ENCODE measurements at regions not wholly inside any gene's neighbourhood (a gene's known extent, or its start where the extent isn't known, plus 50 kb on each side); places are given as distances from the start of the nearest gene placed in this dataset.
"Not testable (repeated sequence)": the region's sequence is repeated elsewhere in the genome, so short reads cannot be mapped to it uniquely, and the experiment has no call there.

DNA sequence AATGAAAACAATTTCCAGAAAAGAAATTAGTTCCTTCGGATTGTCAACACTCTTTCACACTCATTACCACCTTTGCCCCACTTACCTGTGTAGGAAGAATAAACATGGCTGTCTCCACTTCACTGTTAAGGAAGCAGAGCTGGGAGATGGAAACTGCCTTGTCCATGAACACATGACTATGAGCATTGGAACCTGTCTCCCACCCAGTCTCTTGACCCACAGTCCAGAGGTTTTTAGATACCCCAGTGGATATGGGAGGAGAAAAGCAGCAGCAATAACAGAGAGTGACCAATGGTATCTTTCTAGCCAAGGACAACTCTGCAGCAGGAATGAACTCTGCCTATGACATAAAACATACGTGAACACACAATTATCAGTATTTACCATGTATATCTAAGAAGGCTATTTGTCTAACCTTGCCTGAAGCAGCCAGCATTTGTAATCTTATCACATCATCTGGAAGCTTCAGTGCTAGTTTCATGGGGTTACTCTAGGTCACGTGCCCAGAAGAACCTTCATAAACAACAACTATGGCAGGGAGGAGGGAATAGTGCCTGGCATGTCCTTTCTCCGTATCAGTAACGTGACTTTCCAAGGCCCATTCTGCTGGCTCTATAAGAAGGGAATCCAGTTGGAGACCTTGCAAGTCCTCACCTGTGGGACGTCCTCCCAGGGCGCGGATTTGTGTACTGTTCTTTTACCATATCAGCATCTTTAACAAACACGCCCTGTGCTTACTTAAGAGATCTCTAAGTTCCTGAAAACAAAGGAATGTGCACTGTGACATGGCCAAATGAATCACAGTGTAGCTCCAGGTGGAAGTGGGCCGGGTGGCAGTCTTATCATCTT lies 221.8 kb upstream of the UBL3 start:
- FAIRE-seq (no peak), DNase-seq (ENCODE audit: low spot score) (no peak)

DNA sequence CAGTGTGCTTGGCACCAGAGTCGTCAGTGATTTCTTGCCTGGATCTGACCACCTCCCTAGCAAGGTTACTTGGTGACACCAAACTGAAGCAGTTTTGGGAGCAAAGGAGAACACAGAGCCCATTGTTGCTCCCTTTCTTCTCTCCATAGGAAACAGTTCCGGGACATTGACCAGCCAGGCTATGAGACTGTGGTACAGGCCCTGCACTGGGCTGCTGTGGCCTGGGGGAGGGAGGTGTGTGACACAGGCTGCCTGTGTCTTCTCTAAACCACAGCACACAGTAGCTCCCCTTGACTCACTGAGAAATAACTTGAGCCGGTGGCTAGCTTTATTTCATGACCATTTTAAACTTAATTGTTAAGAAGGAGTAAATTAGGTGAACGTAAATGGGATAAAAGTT lies 214.8 kb upstream of the UBL3 start:
- FAIRE-seq: no peak
- no peak for DNase-seq (ENCODE audit: low spot score)

DNA sequence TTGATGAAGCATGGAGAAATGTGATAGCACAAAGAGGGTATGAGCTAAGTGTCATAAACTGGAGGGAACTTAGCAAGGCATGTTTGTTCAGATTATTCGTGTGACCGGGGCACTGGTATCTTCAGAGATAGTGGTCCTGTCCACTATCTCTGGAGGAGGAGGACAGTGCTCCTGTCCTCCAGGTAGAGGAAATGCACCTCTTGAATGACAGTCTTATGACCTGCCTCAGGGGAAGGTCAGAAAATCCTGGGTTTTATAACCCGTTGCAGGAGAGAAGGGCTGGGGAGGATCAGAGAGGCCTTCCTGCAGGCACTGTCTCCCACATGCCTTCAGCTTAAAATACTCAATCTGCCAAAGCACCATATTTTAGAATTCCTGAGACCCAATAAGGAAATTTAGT lies 213.5 kb upstream of the UBL3 start:
- no peak for DNase-seq (ENCODE audit: low spot score)
- no peak for FAIRE-seq

DNA sequence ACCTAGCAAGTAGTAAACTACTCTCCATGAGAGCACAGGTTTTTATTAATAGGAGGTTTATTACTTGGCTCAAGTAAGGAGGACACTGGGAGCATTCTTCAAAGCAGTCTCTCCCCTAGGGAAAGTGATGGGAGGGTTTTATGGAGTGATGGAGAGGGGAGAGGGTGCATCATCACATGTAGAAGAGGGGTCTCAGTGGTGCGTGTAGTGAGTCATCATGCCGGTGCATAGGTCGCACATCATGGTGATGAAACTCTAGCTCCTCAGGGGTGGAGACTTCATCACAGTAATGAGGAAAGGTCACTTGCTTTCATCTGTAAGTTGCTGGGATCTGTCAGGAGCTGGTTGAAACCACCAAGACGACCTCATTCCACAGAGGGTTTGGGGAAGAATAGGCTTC lies 210.8 kb upstream of the UBL3 start:
- no peak for FAIRE-seq

DNA sequence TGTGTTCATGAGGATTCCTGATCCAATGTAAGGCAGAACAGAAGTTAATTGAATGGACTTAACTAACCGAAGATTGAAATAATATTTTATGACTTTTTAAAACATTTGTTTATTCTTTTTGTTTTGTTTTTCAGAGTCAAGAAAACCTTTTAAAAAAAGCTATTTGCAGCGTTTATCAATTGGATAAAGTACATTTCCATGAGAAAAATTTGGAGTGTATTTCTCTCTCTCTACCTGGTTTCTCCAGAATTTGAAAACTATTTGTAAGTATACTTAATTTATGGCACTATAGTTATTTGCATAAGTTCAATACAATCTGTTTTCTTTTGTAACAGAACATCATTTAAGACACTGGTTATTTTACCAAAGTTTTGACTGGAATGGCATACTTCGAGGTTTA lies 208.0 kb upstream of the UBL3 start:
- DNase-seq (ENCODE audit: low spot score): no peak
- no peak for FAIRE-seq

More for the DNA sequence above, 210.8 kb upstream of the UBL3 start:
- no peak for DNase-seq (ENCODE audit: low spot score)

DNA sequence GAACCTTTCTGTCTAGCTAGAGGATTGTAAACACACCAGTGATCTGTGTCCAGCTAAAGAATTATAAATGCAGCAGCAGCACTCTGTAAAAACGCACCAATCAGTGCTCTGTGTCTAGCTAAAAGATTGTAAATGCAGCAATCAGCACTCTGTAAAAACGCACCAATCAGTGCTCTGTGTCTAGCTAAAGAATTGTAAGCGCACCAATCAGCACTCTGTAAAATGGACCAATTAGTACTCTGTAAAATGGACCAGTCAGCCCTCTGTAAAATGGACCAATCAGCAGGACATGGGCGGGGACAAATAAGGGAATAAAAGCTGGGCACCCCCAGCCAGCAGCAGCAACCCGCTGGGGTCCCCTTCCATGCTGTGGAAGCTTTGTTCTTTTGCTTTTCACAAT lies 204.1 kb upstream of the UBL3 start:
- FAIRE-seq; DNase-seq (ENCODE audit: low spot score): not testable (repeated sequence)

DNA sequence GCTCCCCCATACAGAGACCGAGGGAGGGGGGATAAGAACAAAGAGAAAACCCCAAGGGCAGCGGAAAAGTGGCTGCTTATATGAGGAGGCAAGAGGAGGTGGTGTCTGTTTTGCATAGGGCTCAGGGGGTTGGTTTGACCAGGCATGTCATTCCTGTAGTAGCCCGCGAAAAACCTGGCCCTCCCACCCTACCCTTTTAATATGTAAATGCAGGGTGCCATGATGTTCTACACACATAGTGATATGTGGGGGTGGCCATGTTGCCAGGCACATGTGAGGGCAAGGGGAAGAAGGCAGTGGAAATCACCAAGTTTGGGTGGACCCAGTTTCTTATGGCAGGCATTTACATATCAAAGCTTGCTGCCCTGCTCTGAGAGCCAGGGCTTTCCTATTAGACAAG lies 203.5 kb upstream of the UBL3 start:
- no peak for FAIRE-seq

DNA sequence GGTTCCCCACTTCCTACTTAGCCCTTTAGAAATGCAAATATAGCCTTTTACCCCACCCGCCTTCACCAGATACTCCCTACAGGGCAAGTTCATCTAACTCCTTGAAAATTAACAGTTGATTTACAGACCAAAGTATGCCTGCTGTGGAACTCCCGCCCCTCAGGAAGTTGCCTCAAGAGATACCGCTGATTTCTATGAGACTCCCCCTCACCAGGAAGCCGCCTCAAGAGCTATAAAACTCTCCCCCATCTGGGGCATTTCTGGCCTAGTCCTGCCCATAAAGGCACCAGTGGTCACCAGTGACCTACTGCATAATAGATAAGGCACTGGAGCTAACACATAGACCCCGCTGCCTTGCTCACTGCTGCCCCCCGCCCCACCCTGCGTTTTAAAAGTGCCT lies 201.7 kb upstream of the UBL3 start:
- FAIRE-seq: no peak
- no peak for DNase-seq (ENCODE audit: low spot score)

More for the DNA sequence above, 203.5 kb upstream of the UBL3 start:
- DNase-seq (ENCODE audit: low spot score): no peak

DNA sequence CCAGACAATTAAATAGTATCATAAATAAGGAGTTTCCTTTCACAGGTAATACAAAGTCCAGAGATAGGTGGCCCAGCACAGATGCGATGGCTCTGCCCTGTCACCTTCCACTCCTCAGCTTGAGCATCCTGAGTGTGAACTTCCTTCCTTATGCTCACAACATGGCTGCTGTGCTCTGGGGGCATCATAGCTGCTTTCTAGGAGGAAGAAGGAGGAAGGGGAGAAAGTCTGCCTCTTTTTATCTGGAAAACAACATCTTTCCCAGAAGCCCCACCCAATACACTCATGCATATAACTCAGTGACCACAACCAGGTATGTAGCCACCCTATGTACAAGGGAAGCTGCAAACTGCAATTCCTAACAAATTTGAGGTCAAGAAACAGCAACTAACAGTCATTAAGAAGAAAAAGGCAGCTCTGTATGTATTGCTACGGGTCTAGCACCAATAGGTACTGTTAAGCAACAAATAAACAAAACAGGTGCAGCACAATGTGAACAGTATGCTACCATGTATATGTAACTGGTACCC lies 201.2 kb upstream of the UBL3 start:
- DNase-seq (ENCODE audit: low spot score) (no peak), FAIRE-seq (no peak)

DNA sequence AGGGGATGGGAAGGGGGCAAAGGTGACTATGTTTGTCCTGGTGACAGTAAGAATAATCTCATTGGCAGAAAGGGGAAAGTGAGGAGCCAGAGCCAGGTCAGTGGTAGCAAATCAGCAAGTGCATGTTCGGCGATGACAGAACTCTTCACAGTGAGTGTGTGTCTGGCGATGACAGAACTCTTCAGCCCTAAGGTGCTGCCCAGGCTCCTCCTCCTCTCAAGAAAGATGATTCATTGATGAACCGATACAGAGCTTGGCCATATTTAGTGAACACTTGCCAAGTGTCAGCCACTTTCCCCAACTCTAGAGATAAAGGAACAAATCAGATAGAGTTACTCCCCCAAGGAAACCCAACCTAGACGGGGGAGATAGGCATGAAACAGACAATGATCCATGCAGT lies 199.3 kb upstream of the UBL3 start:
- DNase-seq (ENCODE audit: low spot score): no peak
- FAIRE-seq: no peak

DNA sequence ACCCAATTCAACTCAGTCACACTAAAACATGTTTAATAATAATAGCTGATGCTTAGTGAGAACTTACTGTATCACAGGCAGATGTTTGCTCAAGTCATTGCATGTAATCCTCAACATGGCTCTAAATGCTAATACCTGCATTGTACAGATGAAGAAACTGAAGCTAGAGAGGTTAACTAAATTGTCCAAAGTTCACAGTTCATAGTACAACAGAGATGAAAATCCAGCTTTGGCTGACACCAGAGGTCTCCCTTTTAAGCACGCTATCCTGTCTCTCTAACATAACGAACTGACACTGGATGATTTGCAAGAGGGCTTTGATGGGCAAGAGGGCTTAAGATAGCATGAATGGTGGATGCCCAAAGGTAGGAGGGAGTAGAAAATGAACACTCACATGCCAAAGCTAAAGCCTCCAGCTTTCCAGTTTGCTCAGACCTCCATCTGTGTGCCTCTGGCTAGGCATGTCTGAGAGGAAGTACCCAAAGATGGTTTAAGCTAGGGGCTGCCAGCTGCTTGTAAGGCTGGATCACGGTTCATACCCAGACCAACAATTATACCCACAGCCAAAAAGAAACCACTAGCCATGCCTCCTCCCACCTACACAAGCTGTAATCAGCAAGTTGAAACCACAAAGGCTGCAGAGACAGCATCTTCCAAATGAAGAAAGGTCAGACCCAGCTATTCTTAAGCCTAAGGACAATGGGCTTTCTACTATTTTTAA lies 196.9 kb upstream of the UBL3 start:
- no peak for DNase-seq (ENCODE audit: low spot score)
- no peak for FAIRE-seq

DNA sequence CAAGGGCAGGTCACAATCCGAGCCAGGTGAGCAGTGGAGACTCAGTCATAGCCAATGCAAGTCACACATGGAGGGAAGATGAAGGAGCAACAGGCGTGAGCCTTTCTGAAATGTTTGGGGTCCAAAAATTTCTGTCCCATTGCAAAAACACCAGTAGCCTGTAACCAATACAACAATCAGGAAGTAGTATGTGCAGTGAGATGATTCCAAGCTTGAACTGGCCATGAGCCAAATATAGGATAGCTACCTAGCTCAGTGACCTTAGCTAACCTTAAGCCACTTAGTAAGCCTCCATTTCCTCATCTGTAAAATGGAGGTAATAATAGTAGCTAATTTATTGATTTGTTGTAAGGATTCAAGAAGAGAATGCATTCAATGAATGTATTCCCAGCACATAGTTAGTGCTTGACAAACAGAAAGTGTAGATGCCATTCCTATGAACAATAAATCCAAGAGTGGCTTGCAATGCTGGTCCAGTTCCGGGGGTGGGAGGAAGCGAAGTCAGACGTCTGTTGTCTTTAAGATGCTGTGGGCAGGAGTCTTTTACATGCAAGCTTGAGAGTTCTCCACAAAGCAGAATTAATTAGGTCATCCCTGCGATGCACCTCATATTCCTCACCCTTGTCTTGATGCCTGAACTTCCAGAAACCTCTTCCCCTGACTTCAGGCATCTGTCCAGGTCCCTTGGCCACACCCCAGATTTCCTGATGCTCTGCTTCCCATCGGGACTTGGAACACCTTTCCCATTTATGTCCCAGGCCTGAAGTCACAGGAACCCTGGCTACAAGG lies 195.7 kb upstream of the UBL3 start:
- FAIRE-seq (no peak), DNase-seq (ENCODE audit: low spot score) (no peak)

DNA sequence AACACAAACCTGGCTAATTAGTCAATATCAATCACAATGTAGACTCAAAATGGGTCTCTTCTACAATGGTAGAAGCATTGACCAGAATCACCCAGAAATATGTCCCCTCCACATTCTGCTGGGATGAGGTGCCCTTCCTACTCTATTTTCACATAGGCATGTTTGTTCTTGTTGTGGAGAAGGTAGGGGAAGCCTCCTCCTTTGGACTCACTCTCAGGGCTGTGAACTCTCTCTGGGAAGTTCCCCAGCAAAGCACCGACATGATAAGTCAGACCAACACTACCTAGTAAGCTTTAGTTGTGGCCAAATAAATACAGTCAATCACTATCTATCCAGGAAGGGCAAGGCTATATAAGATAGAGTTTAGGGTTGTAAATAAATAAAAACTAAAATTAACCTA lies 194.5 kb upstream of the UBL3 start:
- no peak for DNase-seq (ENCODE audit: low spot score)
- FAIRE-seq: no peak

DNA sequence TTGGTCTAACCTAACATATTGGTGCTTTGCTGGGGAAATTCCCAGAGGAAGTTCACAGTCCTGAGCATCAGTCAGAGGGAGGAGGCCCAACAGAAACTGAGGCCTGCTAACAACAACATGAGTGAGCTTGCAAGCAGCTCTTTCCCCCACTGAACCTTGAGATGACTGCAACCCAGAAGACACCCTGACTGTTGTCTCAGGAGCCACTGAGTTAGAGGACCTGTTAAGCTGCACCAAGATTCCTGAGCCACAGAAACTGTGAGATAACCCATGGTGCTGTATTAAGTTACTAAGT lies 193.2 kb upstream of the UBL3 start:
- FAIRE-seq: no peak
- DNase-seq (ENCODE audit: low spot score): no peak

DNA sequence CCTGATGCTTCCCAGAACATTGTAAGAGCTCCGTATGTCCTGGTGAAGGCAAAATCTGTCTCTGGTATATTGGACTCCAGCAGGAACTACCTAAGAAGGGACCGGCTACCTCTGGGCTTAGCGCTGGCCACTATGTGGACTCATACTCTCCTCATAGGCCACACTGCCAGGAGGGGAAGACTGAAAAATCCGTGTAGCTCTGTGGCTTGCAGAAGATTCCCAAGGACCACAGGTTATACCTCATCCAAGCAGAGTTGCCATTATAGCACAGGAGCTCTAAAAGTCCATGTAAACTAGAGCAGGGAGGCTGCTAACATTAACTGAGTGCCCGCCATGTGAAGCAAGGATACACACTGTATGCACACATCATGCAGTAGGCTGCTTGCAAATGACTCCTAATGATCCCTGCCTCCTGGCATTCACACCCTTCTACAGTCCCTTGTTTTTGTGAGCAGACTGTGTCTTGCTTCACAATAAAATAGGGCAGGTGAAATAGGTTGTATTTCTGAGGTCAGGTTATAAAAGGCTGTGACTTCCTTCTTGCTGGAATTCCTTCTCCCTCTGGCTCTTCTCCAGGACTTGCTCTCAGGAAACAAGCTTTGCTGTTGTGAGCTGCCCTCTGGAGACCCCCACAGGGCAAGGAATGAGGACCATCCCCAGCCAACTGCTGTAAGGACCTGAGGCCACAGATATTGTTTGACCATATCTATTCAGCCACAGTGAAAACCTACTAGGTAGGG lies 192.6 kb upstream of the UBL3 start:
- FAIRE-seq (no peak), DNase-seq (ENCODE audit: low spot score) (no peak)

DNA sequence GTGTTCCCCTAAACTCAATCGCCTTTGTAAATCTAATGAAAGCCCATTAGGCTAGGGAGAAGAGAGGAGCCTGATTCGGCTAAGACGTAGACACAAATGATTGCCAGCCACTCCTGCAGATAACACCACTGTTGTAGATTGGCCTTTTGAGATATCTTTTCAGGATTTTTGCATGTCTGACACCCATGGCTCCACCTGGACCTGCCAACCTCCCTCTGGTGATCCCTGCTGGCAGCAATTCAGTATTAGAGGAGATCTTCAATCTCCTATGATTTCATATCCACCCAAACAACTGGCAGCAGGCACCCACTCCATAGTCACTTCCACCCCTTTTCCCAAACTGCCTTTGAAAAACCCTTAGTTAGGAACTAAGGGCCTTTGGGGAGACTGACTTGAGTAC lies 191.9 kb upstream of the UBL3 start:
- DNase-seq (ENCODE audit: low spot score) (no peak), FAIRE-seq (no peak)

DNA sequence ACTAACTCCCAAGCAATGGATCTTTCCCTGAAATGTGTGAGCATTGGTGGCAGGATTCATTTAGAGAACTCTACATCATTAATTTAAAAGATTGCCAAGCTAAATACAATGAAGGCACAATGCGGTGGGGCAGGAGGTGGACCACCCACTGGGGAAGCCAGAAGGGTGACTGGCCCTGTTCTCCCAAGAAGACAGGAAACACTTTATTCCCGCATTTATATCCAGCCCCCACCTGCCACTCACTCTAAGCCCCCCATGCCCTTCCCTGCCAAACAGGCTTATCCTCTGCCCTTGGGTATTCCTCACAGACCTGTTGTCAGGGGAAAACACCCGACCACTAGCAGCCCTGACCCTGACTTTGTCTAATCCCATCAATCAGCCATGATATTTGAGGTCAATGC lies 189.1 kb upstream of the UBL3 start:
- no peak for FAIRE-seq

DNA sequence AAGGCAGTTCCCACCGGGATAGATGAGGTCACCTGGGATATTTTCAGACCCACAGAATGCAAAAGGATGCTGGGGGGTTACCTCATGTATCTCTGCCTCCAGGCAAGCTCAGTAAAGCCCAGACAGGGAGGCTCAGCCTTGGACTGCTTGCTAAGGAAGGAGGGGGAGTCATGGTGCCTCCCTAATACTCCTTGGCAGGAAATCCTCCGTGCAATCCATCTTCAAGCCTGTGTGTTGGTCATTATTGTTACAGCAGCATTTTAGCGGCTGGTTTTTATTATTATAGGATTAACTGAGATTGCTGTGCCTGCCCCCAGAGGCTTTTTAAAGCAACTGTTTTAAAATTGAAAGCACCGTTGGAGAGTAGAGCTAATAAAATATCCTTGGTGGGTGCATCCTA lies 188.5 kb upstream of the UBL3 start:
- DNase-seq (ENCODE audit: low spot score) (no peak), FAIRE-seq (no peak)

More for the DNA sequence above, 189.1 kb upstream of the UBL3 start:
- DNase-seq (ENCODE audit: low spot score): no peak

DNA sequence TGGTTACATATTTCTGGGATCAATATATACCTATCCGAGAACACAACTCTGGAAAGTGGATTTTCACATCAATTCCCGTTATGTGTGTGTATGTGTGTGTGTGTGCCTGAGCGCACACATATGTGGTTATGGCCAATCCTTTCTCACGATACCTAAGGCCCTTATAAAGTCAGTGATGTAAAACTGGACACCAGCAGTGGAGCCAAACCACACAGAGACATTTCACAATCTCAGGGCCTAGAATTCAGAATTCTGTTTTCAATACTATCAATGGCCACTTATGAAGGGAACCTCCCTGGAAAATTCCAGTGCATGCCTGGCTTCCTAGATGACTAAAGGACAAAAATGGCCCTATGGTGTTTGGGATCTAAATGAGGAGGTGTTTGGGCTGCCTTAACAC lies 187.3 kb upstream of the UBL3 start:
- DNase-seq (ENCODE audit: low spot score) (no peak), FAIRE-seq (no peak)

DNA sequence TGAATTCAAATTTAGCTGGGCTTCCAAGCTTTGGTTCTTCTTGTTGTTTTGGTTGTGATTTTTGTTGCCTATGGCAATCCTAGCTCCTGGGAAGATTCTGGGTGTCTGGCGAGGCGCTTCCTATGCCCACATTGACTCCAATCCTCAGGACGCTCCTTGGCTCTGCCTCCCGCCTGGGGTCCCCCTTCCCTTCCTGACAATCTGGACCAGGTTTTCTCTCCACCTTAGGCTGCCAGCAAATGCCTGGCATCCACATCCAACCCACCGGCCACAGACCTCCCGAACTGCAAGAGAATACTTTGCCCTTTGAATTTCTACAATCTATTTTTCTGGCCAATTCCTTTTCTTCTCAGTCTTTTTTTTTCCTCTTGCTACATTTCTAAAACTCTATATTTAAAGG lies 186.9 kb upstream of the UBL3 start:
- FAIRE-seq: no peak
- DNase-seq (ENCODE audit: low spot score): no peak

DNA sequence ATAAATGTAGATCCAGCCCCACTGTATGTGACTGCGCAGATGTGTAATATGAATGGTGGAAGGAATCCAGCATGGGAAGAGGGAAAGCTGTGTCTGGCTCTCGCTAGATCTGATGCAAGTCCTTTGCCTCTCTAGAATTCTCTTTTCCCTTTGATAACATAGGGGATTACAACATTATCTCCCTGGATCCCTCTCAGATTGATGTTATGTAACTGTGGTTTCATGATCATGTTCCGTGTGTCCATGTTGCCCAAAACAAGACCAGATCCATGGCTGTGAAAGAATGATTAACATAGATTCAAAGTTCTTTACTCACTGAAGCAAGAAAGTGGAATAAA lies 184.0 kb upstream of the UBL3 start:
- no peak for FAIRE-seq
- no peak for DNase-seq (ENCODE audit: low spot score)

Data from urothelium cell line (cell line).